ENCODE measurements at regions not wholly inside any gene's neighbourhood (a gene's known extent, or its start where the extent isn't known, plus 50 kb on each side); places are given as distances from the start of the nearest gene placed in this dataset.
A peak's percentile ranks its signal among the peaks of the same experiment; 100 is the strongest.

- no peak for TF ChIP-seq CTCF (IDR thresholded peaks at IDR 0.05)
- H3K4me1 Mint-ChIP-seq: no peaks in the 10 kb centered on the region
- H3K9me3 Mint-ChIP-seq: no peaks in the 10 kb centered on the region
- no peaks in the 10 kb centered on the region for H3K27me3 Mint-ChIP-seq (ENCODE audit: low read depth, poor library complexity)
- DNase-seq: no peak
- no peak overlapping the region for H3K27ac Mint-ChIP-seq
- no peak overlapping the region for H3K4me3 Mint-ChIP-seq
- no peaks in the 10 kb centered on the region for H3K36me3 Mint-ChIP-seq (ENCODE audit: low read depth)
Observed at GRCh38 chr5:52564587-52564986, 223.1 kb upstream of the ITGA1 start.

DNA sequence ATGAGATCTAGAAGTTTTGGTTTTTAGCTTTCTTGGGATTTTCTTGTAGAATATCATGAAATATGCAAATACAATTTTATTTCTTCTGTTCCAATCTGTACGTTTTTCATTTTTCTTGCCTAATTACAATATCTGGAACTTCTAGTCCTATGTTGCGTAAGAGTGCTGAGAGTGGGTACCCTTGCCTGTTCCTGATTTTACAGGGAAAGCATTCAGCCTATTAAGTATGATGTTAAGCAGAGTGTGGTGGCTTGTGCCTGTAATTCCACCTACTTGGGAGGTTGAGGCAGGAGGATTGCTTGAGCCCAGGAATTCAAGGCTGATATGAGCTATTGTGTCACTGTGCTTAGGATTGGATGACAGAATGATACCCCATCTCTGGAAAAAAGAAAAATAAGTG is 210.2 kb upstream of the ITGA1 start:
- no peak overlapping the region for H3K27ac Mint-ChIP-seq
- H3K4me1 Mint-ChIP-seq: no peaks in the 10 kb centered on the region
- no peak for TF ChIP-seq CTCF (IDR thresholded peaks at IDR 0.05)
- no peaks in the 10 kb centered on the region for H3K27me3 Mint-ChIP-seq (ENCODE audit: low read depth, poor library complexity)
- no peaks in the 10 kb centered on the region for H3K9me3 Mint-ChIP-seq
- H3K36me3 Mint-ChIP-seq (ENCODE audit: low read depth): no peaks in the 10 kb centered on the region
- no peak for DNase-seq
- no peak overlapping the region for H3K4me3 Mint-ChIP-seq

- Mint-ChIP-seq H3K27me3 (ENCODE audit: low read depth, poor library complexity) (no peaks in the 10 kb centered on the region), H3K36me3 (ENCODE audit: low read depth) (no peaks in the 10 kb centered on the region), H3K9me3 (no peaks in the 10 kb centered on the region), H3K27ac (no peak overlapping the region), H3K4me1 (no peaks in the 10 kb centered on the region), H3K4me3 (no peak overlapping the region)
- TF ChIP-seq CTCF (IDR thresholded peaks at IDR 0.05): no peak
- DNase-seq: no peak
Observed at GRCh38 chr5:52579391-52579790, 208.3 kb upstream of the ITGA1 start.

GRCh38 chr5:52580921-52581320 is 206.8 kb upstream of the ITGA1 start:
- no peak for TF ChIP-seq CTCF (IDR thresholded peaks at IDR 0.05)
- Mint-ChIP-seq H3K4me3 (no peak overlapping the region), H3K4me1 (no peaks in the 10 kb centered on the region)

GRCh38 chr5:52582313-52582712 is 205.4 kb upstream of the ITGA1 start:
- DNase-seq: no peak

More at GRCh38 chr5:52580921-52581320, 206.8 kb upstream of the ITGA1 start:
- H3K36me3 Mint-ChIP-seq (ENCODE audit: low read depth): no peaks in the 10 kb centered on the region
- H3K27ac Mint-ChIP-seq: no peak overlapping the region
- H3K9me3 Mint-ChIP-seq: no peaks in the 10 kb centered on the region
- no peak for DNase-seq
- H3K27me3 Mint-ChIP-seq (ENCODE audit: low read depth, poor library complexity): no peaks in the 10 kb centered on the region

More at GRCh38 chr5:52582313-52582712, 205.4 kb upstream of the ITGA1 start:
- Mint-ChIP-seq H3K9me3 (no peaks in the 10 kb centered on the region), H3K27ac (no peak overlapping the region), H3K4me3 (no peak overlapping the region), H3K27me3 (ENCODE audit: low read depth, poor library complexity) (no peaks in the 10 kb centered on the region), H3K4me1 (no peaks in the 10 kb centered on the region), H3K36me3 (ENCODE audit: low read depth) (no peaks in the 10 kb centered on the region)
- TF ChIP-seq CTCF (IDR thresholded peaks at IDR 0.05): peak; percentile 19
